HT1080 (cell line): ENCODE measurements at regions not wholly inside any gene's neighbourhood (a gene's known extent, or its start where the extent isn't known, plus 50 kb on each side); places are given as distances from the start of the nearest gene placed in this dataset.
"Not testable (repeated sequence)": the region's sequence is repeated elsewhere in the genome, so short reads cannot be mapped to it uniquely, and the experiment has no call there.

Experiments
- DNase-seq: peaks from one replicate; pipeline ENCODE4 v3.0.0-alpha.2; 2015; ENCODE audit warnings: low read depth

DNA sequence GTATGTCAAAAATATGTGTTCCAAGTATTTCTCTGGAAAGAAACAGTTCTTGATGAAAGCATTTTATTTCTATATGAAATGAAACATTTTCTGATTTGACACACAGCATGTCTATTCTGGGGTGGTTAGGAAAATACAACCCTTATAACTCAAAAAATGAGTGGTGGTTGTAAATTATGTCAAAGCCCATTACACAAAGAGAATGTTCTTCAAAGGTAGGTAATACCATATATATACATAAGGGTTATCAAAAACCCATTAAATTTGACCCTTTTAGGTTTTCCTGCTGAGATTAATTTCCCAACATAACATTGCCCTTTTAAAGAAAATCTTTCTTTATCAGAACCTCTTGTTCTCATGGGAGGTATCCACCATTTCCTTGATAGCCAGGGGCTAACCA, 420.5 kb upstream of the TECRL start:
- DNase-seq: no peak

DNA sequence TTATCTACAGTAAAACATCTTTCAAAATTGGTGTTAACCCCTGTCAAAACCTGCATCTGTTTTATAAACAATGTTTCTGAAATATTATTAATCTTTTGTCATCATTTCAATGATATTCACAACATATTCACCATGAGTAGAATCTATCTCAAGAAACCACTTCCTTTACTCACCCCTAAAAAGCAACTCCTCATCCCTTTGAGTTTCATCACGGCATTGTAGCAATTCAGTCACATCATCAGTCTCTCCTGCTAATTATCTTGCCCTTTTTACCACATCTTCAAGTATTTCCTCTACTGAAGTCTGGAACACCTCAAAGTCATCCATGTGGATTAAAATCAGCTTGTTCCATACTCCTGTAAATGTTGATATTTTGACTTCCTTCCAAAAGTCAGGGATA, 415.3 kb upstream of the TECRL start:
- DNase-seq: no peak

DNA sequence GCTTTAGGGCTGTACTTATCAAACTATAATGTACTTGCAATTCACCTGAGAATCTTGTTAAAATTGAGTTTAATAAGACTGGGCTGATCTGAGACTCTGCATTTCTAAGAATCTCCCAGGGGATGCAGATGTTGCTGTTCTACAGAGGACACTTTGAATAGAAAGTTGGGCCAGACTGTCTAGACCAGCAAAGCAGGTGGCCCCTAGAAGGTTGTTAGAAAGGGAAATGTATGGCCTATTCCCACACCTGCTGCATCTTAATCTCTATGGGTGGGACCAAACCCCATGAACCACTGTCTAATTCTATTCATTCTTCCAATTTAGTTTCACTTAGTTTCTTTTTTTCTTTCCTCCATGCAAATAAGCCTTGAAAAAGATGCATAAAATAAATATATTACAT, 413.2 kb upstream of the TECRL start:
- DNase-seq: no peak

DNA sequence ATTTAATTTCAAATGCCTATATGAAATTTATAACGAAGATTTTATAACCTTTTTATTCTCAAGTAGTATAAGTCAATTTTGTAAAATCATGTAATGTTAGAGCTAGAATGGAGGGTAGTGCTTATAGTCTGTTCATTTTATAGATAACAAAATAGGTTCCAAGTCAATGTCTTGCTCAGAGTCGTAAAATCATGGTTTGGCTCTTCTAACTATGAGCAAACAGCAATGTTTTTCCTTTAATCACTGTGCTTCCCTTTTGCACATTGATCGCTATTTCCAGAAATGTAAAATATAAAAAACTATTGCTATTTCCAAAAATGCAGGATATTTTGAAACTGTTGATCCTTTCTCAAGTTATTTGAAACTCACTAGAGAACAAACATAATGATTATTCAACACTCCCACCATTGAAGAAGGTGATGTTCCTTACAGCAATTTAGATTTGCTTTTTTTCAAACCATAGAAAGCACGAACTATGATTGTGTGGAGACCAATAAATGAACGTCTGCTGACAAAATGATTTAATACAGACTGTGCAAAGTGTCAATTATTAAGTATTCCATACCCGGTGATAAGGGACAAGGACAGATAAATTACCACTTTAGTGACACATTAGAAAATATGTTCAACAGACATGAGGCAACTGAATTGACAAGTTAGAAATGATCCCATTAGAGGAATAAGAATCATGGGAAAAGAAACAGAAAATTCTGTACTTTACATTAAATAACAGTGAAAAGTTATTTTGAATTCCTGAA, 412.1 kb upstream of the TECRL start:
- DNase-seq: no peak

- DNase-seq: no peak
Measured at GRCh38 chr4:64814616-64815015, 405.4 kb upstream of the TECRL start.

- no peak for DNase-seq
Measured at GRCh38 chr4:64807821-64808220, 398.6 kb upstream of the TECRL start.

DNA sequence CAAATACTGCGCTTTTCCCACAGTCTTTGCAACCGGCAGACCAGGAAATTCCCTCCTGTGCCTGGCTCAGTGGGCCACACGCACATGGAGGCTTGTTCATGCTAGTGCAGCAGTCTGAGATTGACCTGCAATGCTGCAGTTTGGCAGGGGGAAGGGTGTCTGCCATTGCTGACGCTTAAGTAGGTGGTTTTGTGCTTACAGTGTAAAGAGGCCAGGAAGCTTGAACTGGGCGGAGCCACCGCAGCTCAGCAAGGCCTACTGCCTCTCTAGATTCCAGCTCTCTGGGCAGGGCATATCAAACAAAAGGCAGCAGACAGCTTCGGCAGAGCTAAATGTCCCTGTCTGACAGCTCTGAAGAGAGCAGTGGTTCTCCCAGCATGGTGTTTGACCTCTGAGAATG, 390.5 kb upstream of the TECRL start:
- DNase-seq: no peak

- not testable (repeated sequence) for DNase-seq
Measured at GRCh38 chr4:64798828-64799227, 389.6 kb upstream of the TECRL start.

- no peak for DNase-seq
Measured at GRCh38 chr4:64796581-64796980, 387.3 kb upstream of the TECRL start.

DNA sequence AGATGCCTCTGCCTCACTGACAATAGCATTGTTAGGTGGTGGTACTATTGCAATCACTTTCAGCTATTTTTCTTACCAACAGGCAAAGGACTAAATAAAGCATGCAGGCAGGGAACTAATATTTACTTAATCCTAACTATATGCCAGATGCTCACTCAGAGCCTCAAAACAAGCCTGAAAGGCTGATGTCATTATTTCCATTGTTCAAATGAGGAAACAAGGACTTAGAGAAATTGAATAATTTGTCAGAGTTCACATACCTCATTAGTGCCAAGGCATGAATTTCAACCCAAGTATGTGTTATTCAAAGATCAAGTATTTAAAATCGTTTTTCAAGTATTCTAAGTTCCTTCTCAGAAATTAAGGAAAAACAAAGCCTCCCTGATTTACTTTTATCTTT, 374.9 kb upstream of the TECRL start:
- DNase-seq: no peak

DNA sequence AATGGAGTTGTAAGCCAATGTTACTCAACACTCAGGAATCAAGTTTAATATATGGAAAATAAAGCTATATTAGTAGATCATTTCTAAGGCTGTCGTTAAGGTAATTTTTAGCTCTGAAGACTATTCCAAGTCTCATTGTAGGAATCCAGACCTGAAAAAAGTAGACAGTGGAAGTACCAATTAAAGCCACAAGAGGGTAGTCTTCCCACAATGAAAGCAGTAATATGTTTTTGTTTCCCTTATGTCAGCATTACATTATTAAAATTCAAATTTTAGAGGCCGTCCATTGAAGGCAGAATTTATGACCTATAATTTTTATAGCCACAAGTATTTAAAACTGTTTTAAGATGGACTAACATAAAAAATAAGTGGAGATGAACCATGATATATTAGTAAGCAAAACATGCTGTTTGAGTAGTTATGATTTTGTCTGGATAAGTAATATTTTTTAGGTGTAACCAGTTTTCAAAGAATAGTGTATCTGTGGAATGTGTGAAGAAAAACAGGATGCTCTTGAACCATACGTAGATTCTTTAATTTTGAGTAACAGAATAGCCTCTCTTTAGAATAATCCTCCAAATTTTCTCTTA, 372.6 kb upstream of the TECRL start:
- DNase-seq: peak; percentile 26

GRCh38 chr4:64780664-64781063, 371.4 kb upstream of the TECRL start:
- no peak for DNase-seq

DNA sequence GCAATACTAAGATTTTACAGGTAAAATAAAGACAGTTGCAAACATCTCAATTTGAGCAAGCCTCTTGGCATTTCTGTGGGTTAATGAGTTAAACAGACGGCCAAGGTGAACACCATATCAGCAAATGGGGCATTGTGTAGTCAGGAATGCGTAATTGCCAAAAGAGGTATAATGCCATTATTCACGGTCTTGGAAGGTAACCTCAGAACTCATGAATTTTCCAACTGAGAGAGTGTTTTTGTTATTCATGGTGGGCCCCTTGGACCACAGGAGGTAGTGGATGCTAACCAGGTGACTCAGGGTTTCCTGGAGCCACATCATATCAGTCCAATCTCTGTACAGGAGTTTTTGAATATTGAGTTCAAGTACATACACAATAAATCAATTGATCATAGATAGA, 368.0 kb upstream of the TECRL start:
- peak; percentile 56 for DNase-seq

DNA sequence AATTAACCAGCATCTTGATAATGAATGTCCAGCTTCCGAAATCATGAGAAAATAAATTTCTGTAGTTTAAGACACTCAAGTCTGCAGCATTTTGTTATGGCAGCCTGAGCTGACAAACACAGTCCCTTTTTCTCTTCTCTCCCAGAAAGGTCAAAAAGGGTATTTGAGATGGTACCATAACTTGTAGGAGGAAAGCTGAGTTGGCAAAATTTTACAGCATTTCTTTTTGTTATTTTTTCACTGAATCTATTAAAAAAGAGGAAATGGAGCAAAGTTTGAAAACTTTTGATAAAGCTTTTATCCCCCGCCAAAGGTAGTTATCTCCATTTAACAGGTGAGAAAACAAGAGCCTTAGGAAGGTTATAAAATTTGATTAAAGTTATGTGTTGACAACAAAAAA, 367.6 kb upstream of the TECRL start:
- DNase-seq: no peak

DNA sequence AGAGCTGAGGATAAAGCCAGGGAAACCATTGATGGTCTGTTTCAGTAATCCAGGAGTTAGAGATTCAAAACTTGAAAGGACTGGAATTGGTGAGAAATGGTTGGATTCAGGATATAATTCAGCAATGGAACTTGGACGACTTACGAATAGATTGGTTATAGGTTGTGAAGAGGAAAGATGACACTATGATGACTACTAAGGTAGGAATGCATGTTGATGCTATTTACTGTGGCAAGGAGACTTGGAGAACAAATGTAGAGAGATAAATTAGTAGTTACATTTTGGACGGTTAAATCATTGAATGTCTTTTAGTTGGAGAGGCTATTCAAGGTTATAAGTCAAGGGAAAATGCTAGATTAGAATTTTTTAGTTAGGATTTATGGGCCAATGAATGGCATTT, 365.4 kb upstream of the TECRL start:
- DNase-seq: peak; percentile 40

- DNase-seq: no peak
Measured at GRCh38 chr4:64771149-64771548, 361.9 kb upstream of the TECRL start.

- no peak for DNase-seq
Measured at GRCh38 chr4:64767547-64767946, 358.3 kb upstream of the TECRL start.

DNA sequence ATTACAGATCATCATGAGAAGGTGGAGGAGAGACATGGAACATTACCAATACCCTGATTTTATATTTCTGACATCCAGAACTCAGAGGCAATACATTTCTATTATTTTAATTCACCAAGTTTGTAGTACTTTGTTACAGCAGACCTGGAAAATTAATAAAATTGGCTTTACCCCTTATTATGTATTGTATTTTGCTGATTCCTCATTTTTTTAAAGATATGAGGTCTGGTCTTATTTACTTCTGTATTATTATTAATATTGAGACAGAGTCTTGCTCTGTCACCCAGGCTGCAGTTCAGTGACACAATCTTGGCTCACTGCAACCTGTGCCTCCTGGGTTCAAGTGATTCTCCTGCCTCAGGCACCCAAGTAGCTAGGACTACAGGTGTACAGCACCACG, 357.3 kb upstream of the TECRL start:
- no peak for DNase-seq

GRCh38 chr4:64756016-64756415, 346.8 kb upstream of the TECRL start:
- peak; percentile 91 for DNase-seq

DNA sequence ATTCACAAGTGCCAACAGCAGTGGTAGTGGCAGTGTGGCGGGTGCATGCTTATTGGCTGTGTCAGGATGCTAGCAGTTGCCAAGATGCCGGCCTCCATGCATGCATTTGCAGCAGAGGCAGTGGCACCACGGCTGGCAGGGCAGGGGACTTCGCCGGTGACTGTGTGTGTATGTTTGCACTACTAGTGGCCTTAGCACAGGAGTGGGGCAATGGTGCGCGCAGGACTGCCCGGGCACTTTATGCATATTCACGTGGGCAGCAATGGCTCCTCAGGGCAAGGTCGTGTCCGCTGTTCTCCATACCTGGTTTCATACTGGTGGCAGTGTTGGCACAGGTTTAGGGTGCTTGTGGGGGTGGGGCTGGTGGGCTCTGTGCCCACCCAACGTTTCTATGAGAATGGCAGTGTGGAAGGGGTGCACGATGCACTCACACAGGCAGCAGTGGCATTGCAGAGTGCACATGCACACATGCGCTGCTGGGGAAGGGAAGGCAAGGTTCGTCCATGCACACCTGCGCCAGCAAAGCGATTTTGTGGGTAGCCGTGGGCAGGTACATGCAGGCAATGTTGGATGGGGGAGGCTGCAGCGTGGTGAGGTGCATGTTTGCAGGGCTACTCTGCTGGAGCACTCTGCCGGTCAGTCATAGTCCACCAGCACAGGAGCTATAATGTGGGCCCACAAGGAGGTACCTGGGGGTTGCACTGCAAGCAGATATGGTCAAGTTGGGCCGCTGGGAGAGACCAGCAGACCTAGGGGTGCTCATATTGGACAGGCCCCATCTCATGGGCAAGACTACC, 338.9 kb upstream of the TECRL start:
- DNase-seq: no peak

DNA sequence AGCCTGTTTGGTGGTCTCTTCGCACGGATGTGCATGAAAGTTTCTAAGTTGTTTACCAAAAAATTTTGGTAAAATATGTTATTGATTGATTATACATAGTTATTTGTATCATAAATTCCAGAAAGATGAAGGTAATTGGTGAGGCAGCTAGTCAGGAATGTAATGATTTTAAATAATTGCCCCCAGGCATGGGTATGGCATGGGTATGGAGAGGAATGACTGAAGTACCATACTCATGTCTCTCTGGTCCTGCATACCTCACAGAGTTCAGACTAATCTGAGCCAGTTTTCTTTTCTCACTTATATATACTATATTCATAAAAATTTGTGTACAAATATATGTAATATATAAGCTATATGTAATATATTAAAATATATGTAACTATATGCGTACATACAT, 329.0 kb upstream of the TECRL start:
- DNase-seq: no peak

- not testable (repeated sequence) for DNase-seq
Measured at GRCh38 chr4:64737854-64738138, 328.5 kb upstream of the TECRL start.
